HFF-Myc (cell line): ENCODE measurements at regions not wholly inside any gene's neighbourhood (a gene's known extent, or its start where the extent isn't known, plus 50 kb on each side); places are given as distances from the start of the nearest gene placed in this dataset.

Experiments
- DNase-seq: peaks from one replicate; pipeline ENCODE4 v3.0.0-alpha.2; 2011; ENCODE audit warnings: low read depth; ENCODE audit errors: extremely low read depth
- H3K4me3 ChIP-seq: replicated peaks from 2 replicates; pipeline ENCODE4 v1.5.1; 2011; ENCODE audit warnings: low read depth, mild to moderate bottlenecking, control low read depth, low read length
- CTCF ChIP-seq: IDR thresholded peaks from 2 replicates; pipeline ENCODE4 v1.5.1; 2012; ENCODE audit warnings: mild to moderate bottlenecking, low read depth, low read length, control low read depth; ENCODE audit errors: missing control alignments

- TF ChIP-seq CTCF: no peak
- H3K4me3 ChIP-seq: no peak overlapping the region
- no peak for DNase-seq
These were observed 231.8 kb downstream of the KCNS3 start for GRCh38 chr2:18110222-18110621.

GRCh38 chr2:18106841-18107240 is 228.4 kb downstream of the KCNS3 start:
- DNase-seq: no peak

GRCh38 chr2:18105929-18106328 is 227.5 kb downstream of the KCNS3 start:
- H3K4me3 ChIP-seq: no peak overlapping the region
- no peak for TF ChIP-seq CTCF

More at GRCh38 chr2:18106841-18107240, 228.4 kb downstream of the KCNS3 start:
- TF ChIP-seq CTCF: no peak
- H3K4me3 ChIP-seq: no peak overlapping the region

GRCh38 chr2:18104595-18105224 is 226.2 kb downstream of the KCNS3 start:
- no peak for TF ChIP-seq CTCF
- H3K4me3 ChIP-seq: no peak overlapping the region
- no peak for DNase-seq

More at GRCh38 chr2:18105929-18106328, 227.5 kb downstream of the KCNS3 start:
- DNase-seq: no peak

GRCh38 chr2:18096836-18097405 is 218.5 kb downstream of the KCNS3 start:
- no peak overlapping the region for H3K4me3 ChIP-seq
- DNase-seq: no peak
- no peak for TF ChIP-seq CTCF

- H3K4me3 ChIP-seq: no peak overlapping the region
- TF ChIP-seq CTCF: no peak
- no peak for DNase-seq
These were observed 215.8 kb downstream of the KCNS3 start for GRCh38 chr2:18094277-18094676.
